ENCODE measurements at regions not wholly inside any gene's neighbourhood (a gene's known extent, or its start where the extent isn't known, plus 50 kb on each side); places are given as distances from the start of the nearest gene placed in this dataset.
"Not testable (repeated sequence)": the region's sequence is repeated elsewhere in the genome, so short reads cannot be mapped to it uniquely, and the experiment has no call there.

DNA sequence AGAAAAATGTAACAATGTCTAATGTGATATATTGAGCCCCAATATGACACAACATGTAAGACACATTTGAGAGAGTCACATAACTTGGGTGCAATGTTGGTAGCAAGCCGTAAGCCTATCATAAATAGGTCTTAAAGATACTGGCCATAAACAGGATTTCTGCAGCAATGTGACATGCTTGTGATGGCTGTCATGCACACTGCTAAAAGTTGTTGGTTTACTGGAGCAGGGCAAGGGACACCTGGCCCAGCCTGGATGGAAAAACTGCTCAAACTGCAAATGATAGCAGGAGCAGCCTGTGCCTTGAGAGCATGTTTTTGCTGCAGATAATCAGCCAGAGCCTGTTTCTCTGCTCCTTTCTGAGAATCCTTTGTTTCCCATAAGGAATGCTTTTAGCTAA lies 136.7 kb upstream of the ZNF91 start:
- no peak for DNase-seq

DNA sequence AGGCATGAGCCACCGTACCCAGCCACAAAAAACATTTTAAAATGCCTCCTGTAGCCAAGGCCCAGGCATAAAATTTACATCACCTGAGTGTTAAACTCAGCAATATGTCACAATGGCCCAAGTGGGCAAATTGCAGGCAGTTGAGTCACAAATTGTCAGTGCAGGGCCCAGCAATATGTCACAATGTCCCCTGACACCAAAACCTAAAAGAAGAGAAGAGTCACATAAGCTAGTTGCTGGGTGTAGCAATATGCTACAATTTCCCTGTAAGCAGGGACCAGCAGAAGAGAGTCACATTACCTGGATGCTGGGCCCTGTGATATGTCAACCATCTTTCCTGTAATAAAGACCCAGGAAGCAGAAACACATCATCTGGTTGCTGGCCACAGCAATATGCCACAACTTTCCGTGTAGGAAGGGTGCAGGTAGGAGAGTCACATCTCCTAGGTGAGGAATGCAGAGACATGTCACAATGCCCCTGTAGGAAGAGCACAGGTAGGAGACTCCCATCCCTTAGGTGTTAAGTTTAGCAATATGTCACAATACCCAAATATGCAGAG lies 136.0 kb upstream of the ZNF91 start:
- no peak for DNase-seq

DNA sequence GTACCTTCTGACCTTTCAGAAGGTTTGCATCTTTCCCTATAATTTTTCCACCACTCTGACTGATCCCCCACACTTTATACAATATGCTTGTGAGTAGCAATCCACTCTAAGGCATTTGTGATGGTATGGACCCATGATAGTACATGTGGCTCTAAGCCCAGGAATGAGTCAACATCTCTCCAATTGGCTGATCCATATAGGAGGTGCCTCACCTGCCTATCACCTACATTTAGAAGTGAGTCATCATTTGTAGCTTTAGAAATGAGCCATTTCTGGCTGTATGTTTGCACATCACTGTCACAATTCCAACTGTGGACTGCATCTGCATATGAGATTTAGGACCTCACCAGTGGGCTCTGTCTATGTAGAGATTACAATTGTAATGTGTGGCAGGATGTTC lies 133.1 kb upstream of the ZNF91 start:
- no peak for DNase-seq

DNA sequence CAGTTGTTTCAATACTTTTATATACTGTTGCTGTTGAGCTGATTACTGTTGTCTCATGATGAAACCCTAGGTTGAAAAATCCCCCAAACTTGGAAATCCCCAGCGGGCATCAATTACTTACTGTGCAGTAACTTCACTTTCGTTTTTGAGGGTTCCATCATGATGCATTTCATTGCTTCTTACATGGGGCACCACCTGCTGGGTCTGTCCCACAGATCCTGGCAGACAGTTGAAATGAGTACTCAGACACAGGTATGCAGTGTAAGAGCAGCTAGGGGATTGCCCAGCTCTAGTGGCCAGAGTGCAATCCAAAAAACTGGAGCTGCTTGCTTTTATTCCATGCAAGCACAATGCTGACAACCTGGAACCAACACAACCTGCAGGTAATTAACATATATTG lies 132.5 kb upstream of the ZNF91 start:
- DNase-seq, result no peak

DNA sequence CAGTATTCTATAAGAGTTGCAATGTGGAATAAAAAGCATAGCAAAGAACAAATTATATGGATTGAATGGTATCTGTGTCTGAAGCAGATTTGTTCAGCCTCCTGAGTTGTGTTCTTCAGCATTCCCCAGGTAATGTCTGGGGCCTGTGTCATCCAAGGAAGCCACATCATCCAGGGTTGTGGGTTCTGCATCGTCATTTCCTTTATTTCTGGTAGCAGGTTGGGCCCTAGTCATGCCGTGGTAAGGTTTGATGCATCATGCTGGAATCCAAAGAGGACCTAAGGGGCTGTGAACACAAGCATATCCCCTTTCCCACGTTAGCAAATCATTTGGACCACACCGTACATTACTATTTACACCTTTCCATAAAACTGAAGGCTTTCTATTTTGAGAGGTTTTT lies 131.0 kb upstream of the ZNF91 start:
- no peak for DNase-seq

DNA sequence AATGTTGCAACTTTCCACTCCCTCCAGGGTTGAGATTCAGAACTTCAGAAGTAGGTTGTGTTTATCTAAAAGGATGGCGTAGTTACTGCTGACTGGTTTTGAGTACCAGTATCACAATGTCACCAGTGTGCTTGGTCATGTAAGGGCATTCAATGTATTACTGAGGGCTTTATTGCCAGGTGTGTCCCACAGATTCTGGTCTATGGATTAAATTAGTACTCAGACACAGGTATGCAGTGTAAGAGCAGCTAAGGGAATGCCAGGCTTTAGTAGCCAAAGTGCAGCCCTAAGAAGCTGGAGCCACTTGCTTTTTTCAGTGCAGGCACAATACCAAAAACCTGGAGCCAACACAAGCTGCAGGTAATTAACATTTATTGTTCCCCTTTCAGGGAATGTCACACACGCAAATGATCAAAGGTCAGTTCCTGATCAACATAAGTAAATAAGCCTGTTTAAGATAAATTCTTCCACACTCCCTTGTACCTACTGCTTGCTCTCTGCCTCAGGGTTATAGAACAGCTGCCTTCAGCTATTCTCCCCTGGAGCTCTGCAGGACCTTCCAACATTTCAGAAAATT lies 130.1 kb upstream of the ZNF91 start:
- DNase-seq, result no peak

DNA sequence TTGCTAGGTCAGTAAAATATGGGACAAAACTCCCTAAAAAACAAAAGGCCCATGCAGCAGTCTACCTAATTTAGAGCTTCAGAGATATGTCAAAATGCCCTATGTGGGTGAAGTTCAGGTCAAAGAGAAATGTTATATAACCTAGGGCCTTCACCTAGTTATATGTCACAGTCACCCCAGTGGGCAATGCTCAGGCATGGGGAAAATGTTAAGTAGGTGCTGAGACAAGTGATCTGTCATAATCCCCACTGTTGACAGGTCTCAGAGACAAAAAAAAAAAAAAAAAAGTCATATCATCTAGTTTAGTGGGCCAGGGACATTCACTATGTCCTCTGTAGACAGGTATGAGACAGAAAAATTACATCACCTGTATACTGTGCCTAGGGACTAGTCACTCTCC lies 128.6 kb upstream of the ZNF91 start:
- no peak for DNase-seq

DNA sequence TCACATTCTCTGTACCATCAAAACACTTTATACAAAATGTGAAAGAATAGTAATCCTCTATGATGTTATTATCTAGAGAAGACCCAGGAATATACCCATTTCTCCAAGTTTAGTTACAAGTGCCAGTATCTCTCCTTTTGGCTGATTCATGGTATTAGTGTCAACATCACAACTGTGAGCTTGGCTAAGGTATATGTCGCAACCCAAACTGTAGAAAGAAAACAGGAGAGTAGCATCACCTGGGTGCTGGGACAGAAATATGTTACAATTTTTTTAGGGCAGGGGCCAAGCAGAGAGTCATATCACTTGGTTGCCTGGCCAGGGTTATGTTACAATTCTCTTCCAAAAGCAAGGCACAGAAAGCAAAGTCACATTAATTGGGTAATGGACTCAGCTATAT lies 127.2 kb upstream of the ZNF91 start:
- DNase-seq, result no peak

DNA sequence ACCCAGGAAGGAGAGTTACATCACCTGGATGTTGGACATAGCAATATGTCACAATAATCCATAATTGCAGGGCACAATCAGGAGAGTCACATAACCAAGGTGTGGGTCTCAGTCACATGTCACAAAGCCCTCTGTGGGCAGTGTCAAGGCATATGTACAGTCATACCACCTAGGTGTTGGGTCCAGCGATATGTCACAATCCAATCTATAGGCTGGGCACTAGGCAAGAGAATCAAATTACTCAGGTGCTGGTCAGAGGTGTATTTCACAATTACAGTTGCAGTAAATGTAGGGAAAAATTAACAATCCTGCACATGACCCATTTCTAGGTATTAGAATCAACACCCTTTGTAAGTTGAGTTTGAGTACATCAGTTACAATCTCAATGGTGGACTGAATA lies 126.2 kb upstream of the ZNF91 start:
- no peak for DNase-seq

DNA sequence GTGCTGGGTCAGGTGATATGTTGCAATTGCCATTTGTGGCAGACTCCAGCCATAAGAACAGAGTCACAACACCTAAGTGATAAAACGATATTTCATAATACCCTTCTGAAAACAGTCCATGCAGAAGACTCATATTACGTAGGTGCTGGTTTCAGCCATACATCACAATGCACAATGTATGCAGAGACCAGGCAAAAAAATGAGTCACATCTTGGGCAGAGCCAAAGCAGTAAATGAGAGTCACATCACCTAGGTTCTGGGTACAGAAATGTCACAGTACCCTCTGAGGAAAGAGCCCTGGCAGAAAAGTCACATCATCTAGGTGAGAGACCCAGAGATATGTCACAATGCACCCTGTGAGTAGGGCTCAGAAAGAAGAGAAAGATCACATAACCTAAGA lies 125.2 kb upstream of the ZNF91 start:
- DNase-seq, result no peak

DNA sequence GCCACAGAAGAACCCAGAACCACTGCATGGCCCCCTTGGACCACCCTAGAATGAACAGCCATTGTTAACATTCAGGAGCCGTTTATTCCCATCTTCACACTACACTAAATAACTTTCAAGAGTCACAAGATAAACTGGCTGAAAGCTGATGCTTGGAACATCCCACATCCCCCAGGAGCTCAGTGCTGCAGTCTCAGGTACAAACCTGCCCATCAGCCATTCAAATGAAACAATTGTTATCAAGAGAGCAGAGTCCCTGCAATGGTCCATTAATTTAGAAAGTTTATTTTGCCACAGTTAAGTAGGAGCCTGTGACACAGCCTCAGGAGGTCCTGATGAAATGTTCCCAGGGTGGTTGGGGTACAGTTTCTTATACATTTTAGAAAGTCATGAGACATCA lies 123.8 kb upstream of the ZNF91 start:
- no peak for DNase-seq

DNA sequence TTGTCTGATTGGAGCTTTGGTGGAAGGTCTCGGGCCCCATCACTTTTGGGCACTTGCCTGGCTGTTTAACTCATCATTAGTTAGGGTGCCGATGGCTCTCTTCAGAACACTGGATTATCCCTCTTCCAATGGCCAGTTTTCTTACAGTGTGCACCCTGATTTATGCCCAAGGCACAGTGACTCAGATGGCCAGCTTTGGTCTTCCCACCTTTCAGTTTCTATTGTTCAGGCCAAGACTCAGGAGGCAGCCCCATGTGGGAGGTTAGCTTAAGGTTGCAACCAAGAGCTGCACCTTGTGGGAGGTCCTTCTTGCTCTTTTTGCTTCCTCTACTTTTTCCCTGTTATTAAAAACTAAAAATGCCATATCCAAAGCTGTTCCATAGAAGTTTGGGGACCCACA lies 121.0 kb upstream of the ZNF91 start:
- no peak for DNase-seq

DNA sequence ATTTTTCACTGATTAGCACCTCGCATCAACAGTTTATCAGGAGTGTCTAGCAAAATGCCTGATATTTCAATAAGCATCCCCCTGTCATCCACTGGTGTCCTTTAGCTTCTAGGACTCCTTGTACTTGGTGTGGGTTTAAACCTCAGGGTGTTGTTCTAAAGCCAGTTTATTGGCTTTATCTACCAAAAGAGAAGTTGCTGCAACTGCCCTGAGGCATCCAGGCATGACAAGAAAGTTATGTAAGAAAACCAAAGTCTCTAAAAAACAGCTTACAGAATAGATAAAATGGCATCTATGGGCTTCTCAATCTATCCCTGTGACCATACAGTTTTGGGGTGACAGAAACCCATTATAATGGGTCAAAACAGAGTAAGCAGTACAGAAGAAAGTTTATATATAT lies 120.3 kb upstream of the ZNF91 start:
- no peak for DNase-seq

DNA sequence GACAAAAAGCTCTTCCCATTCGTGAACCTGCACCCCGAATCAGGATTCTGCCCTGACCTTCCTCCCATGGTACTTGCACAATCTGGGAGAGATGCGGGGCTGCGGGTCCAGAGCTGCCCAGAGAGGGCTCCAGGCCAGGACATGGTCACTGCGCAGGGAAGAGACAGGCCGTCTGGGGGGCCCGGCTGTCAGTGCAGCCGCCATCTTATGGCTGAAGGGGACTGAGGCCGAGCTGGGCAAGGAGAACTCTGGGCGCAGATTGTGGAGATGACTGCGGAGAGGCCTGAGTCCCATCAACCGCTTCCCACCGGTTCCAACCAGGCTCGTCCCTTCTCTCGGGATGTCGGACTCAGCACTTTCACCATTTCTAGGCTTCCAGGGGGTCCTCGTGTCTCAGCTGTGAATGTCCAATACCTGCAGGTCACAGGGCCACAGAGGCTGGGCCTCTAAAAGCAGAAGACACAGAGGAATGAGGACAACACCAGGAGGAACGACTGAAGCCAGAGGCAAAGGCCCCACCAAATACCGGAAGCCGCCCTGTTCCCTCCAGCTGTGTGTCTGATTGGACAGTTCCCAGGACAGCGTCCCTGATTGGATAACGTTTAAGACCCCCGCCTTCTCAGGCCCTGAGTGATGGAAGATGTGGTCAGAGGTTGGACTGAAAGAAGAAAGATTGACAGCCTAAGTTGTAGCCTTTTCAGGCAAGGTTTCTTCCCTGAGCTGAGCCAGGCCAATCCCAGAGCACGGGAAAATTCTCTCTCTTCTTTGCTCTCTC lies 117.1 kb upstream of the ZNF91 start:
- no peak for DNase-seq

DNA sequence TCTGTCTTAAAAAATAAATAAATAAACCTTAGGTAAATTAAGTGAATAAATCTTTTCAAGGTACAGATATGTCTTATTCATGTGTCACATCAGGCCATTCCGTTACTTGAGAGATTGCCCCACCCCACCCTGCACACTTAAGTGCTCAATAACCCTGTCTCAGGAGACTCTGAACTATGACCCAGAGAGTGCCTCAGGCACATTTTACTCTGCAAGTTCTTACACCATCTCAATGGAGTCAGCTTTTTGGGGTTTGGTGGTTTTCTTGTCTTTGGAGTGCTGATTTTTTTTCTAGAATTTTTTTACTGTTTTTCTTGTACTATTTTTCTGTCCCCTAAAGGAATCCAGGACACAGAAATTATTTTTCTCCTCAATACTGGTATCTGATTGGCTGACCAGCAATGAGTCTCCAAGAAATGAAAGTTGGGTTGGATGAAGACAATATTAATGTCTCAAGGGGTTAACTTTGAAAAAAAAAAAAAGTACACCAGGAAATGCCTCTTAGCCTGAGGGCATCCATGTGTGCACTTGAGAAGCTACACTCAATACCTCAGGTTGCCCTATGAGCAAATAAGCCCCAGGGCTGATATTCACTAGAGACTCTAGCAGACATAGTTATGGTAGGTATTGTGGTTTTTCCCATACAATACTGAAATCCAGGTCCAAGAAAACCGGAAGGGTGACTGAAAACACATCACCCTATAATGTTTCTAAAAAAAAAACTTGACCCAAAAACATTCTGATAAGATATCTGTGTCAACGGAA lies 114.6 kb upstream of the ZNF91 start:
- no peak for DNase-seq

DNA sequence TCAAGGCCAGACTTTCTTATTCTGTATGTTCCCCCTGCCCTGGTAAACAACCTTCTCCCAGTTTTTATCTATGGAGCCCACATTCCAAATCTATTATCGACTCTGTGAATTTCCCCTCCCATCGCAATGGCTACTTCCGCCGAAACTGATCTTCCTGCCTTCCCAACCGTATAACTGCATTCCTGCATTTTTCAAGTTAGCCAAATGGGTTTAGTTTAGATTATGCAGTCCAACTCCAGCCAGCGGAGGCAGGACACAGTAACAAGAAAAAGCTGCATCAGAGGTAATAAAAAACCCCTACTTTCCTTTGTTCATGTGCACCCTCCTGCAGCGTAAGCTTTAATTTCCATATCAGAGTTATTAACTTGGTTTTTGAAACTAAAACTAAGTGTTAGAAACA lies 112.2 kb upstream of the ZNF91 start:
- no peak for DNase-seq

DNA sequence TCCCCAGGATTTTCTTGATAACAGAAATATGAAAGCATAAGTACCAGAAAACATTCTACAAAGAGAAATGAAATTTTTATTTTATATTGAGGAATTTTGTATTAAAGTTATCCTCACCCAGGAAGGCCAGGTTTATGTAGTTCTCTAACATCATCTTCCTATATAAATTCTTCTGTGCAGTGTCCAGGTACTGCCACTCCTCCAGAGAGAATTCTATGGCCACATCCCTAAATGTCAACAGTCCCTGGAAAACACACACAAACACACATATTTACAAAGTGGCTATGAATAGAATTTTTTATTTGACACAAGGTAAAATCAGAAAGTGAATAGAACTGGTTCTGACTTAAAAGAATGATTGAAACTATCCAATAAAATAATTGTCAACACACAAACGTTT lies 110.5 kb upstream of the ZNF91 start:
- DNase-seq, result no peak

DNA sequence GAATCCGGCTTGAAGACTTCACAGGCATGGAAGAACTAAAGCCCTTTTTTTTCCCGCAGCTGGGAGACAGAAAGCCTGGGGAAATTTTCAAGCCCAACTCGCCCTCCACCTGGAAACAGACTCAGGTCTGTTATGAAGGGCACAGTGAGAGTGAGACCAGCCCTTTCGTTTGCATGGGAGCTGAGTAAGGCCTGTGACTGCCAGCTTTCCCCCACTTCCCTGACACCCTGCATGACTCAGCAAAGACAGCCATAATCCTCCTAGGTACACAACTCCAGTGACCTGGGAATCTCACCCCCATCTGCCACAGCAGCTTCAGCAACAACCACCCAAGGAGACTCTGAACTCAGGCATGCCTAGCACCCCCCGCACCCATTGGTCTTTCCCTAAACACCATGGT lies 87.6 kb upstream of the ZNF91 start:
- no peak for DNase-seq

DNA sequence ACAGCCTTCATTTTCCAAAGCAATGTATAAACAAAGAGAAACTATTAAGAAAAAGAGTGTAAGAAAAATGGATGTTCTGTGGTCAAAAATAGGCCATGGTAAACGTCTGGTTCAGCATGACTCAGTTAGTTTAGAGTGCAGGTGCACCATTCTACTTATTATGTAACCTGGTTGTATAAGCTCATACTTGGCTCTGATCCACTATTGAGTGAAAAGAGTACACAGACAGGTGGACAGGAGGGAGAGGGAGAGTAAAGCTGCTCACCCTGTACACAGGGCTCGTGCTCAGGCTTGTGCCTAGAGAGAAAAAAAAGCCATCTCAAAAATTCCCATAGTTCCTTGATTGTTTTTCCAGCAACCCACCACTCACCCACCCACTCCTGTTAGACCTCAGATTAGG lies 85.8 kb upstream of the ZNF91 start:
- DNase-seq, result peak; percentile 80

DNA sequence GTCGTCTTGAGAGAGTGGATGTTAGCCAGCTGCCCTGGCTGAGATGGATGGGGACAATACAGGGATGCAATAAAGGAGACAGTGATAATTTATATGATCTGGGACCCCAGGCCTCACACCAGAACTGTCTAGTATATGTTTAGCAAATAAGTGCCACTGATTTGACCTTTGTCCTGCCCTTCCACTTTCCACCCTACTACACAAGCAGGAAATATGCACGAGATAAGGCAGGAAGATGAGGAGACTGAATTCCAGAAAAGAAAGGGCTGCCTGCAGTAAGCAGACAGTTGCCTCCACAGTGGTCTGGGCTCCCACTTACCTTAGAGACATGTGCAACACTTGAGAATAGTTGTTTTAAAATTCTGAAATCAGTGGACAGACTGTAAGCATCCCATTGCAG lies 80.2 kb upstream of the ZNF91 start:
- no peak for DNase-seq

DNA sequence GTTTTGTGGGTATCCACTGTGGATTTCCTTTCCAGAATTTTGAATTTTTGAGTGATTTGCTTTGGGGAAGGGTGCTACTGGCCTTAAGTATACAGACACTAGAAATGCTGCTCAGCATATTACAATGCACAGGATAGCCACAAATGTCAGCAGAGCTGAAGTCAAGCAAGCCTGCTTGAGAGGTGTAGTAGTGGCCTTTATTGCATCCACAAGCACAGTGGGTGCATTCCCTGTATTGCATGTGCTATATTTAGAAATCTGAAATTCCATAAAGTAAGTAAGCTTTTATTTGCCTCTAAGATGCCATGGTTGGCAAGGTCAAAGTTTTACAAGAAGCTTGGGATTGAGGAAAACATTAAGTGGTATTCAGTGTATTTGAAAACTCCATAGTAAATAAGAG lies 79.5 kb upstream of the ZNF91 start:
- DNase-seq, result no peak

DNA sequence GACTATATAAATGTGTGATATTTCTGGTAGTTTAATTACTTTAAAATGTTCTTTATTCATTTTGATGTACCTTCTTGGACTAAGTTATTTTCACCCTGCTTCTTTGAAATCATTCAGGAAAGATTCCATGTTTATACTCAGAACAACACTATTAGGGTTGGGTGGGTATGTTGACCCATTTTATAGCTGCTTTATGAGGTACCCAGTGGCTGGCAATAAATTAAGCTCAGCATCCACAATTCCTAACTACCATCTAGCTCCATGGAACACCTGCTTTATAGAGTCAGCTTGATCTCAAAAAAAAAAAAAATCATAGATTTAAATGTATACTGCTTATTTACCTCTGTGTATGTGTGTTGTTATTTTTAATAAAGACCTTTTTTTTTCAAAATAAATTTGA lies 78.9 kb upstream of the ZNF91 start:
- DNase-seq, result no peak

DNA sequence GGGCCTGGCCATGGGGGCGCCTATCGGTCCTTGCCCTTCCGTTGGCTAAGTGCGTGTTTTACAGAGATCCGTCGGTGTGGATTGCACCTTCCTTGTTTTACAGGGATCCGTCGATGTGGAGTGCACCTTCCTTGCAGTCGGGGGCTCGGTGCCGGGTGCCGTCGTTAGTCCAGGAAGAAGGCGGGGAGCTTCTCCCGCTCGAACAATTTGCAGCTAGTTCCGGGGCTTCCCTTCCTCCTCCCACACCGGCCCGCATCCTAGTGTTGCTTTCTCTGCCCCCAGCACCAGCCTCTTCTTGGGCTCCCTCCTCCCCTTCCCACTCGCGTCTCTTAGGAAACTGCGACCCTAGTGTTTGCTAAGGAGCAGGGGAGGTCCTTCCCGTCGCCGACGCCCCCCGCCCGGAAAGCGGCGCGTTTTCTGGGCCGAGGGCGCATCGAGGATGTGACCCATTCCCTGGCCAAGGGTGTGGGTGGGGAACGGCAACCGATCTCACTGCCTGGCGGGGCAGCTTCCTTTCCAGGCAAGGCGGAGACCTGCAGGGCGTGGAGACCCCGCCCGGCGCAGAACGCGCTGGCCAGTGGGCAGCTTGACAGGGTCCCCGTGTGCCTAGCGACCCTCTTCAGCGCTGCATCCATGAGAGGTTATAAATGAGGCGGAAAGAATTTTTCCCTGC lies 75.7 kb upstream of the ZNF91 start:
- DNase-seq, result no peak

DNA sequence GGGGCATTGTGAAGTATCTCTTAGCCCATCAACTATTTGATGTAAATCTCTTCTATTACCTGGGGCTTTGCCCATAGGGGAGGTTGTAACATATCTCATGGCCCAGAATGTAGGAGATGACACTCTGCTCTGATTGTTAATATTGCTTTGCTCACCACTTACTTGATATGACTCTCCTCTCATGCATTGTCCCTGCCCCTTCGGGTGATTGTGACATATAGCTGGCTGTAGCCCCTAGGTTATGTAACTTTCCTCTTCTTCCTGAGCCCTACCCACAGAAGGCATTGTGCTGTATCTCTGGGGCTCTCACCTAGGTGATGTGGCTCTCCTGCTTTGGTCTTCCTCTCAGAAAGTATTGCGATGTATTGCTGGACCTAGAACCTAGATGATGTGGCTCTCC lies 69.1 kb upstream of the ZNF91 start:
- not testable (repeated sequence) for DNase-seq
